Activated B cell treated with CpG ODN at 0.5 μM for 24 hours (primary cell): ENCODE measurements at regions not wholly inside any gene's neighbourhood (a gene's known extent, or its start where the extent isn't known, plus 50 kb on each side); places are given as distances from the start of the nearest gene placed in this dataset.

Experiments
- ATAC-seq: fragments of 200-7000 bp; cut with Tn5 transposase; one replicate; pipeline ENCODE4 v1.10.0; 2021; ENCODE audit warnings: low read depth, mild to moderate bottlenecking, moderate library complexity
- CTCF ChIA-PET: fragments of 350-600 bp; sonication (Branson Sonifier 250); formaldehyde crosslinking; loops from one replicate; lab custom pipeline; 2021; ENCODE audit warnings: antibody characterized with exemption; lab: Charles Lee
- POLR2A ChIA-PET: fragments of 350-600 bp; sonication (Branson Sonifier 250); formaldehyde crosslinking; loops from one replicate; lab custom pipeline; 2021; ENCODE audit warnings: antibody characterized with exemption; lab: Charles Lee
- DNase-seq: peaks from one replicate; pipeline ENCODE4 v3.0.0; 2022
- H3K27ac Mint-ChIP-seq: one replicate; pipeline ENCODE4 v1.8.0; 2020; ENCODE audit warnings: mixed read lengths
- H3K27me3 Mint-ChIP-seq: one replicate; pipeline ENCODE4 v1.8.0; 2021; ENCODE audit warnings: mixed read lengths
- H3K36me3 Mint-ChIP-seq: one replicate; pipeline ENCODE4 v1.8.0; 2021; ENCODE audit warnings: low read depth, mixed read lengths
- H3K4me1 Mint-ChIP-seq: one replicate; pipeline ENCODE4 v1.8.0; 2021; ENCODE audit warnings: mixed read lengths
- H3K4me3 Mint-ChIP-seq: one replicate; pipeline ENCODE4 v1.8.0; 2020; ENCODE audit warnings: mild to moderate bottlenecking, mixed read lengths
- H3K9me3 Mint-ChIP-seq: one replicate; pipeline ENCODE4 v1.8.0; 2020; ENCODE audit warnings: mixed read lengths
- CTCF ChIP-seq: fragments of 200-600 bp; IDR thresholded peaks from one replicate; pipeline ENCODE4 v1.8.0; 2022; ENCODE audit warnings: antibody characterized with exemption, mild to moderate bottlenecking
- intact Hi-C: fragments of 100-400 bp; cut with micrococcal nuclease; formaldehyde crosslinking; loops from one replicate; pipeline ENCODE4 v1.15.1; 2024

- POLR2A ChIA-PET = no interaction called here
- no peak overlapping the region for H3K27ac Mint-ChIP-seq
- CTCF ChIA-PET = interaction anchor here (0.7 kb wide), 1 partner anchor 165 kb away, joined by 3 read pairs; no protein-coding TSS in a partner anchor
- intact Hi-C loops = no loop called here
- no peaks in the 10 kb centered on the region for H3K9me3 Mint-ChIP-seq
- no peaks in the 10 kb centered on the region for H3K4me1 Mint-ChIP-seq
- no peak for DNase-seq
- no peak for ATAC-seq
- no peaks in the 10 kb centered on the region for H3K36me3 Mint-ChIP-seq
- H3K4me3 Mint-ChIP-seq = no peak overlapping the region
- no peak for TF ChIP-seq CTCF
- H3K27me3 Mint-ChIP-seq = peaks cover 1% of the 10 kb centered on the region
Measured at GRCh38 chr7:85489498-85489897, 302.6 kb upstream of the SEMA3D start.

- ChIA-PET CTCF (no interaction called here), POLR2A (no interaction called here)
- Mint-ChIP-seq H3K36me3 (no peaks in the 10 kb centered on the region), H3K9me3 (no peaks in the 10 kb centered on the region), H3K4me1 (no peaks in the 10 kb centered on the region), H3K27me3 (peaks cover 1% of the 10 kb centered on the region), H3K27ac (no peak overlapping the region), H3K4me3 (no peak overlapping the region)
- TF ChIP-seq CTCF = no peak
- DNase-seq (no peak), ATAC-seq (no peak)
- intact Hi-C loops = no loop called here
Measured at GRCh38 chr7:85488406-85488805, 301.6 kb upstream of the SEMA3D start.

- DNase-seq (no peak), ATAC-seq (no peak)
- no peak overlapping the region for H3K4me3 Mint-ChIP-seq
- POLR2A ChIA-PET = no interaction called here
- H3K27ac Mint-ChIP-seq = no peak overlapping the region
- intact Hi-C loops = no loop called here
- H3K9me3 Mint-ChIP-seq = no peaks in the 10 kb centered on the region
- no peaks in the 10 kb centered on the region for H3K36me3 Mint-ChIP-seq
- CTCF ChIA-PET = no interaction called here
- no peaks in the 10 kb centered on the region for H3K27me3 Mint-ChIP-seq
- H3K4me1 Mint-ChIP-seq = no peaks in the 10 kb centered on the region
- no peak for TF ChIP-seq CTCF
Measured at GRCh38 chr7:85483177-85483576, 296.3 kb upstream of the SEMA3D start.

GRCh38 chr7:85480666-85481065, 293.8 kb upstream of the SEMA3D start:
- POLR2A ChIA-PET = no interaction called here
- no peak overlapping the region for H3K27ac Mint-ChIP-seq
- no peaks in the 10 kb centered on the region for H3K4me1 Mint-ChIP-seq
- TF ChIP-seq CTCF = no peak
- CTCF ChIA-PET = no interaction called here
- no peak overlapping the region for H3K4me3 Mint-ChIP-seq
- no peaks in the 10 kb centered on the region for H3K36me3 Mint-ChIP-seq
- DNase-seq (no peak), ATAC-seq (no peak)
- H3K27me3 Mint-ChIP-seq = no peaks in the 10 kb centered on the region
- intact Hi-C loops = no loop called here
- no peaks in the 10 kb centered on the region for H3K9me3 Mint-ChIP-seq

GRCh38 chr7:85479918-85480643, 293.2 kb upstream of the SEMA3D start:
- Mint-ChIP-seq H3K27ac (no peak overlapping the region), H3K9me3 (no peaks in the 10 kb centered on the region), H3K4me3 (no peak overlapping the region), H3K27me3 (no peaks in the 10 kb centered on the region), H3K4me1 (no peaks in the 10 kb centered on the region), H3K36me3 (no peaks in the 10 kb centered on the region)
- no peak for ATAC-seq
- no peak for DNase-seq
- CTCF ChIA-PET = no interaction called here
- POLR2A ChIA-PET = no interaction called here
- no peak for TF ChIP-seq CTCF
- intact Hi-C loops = no loop called here
